Astrocyte (in vitro differentiated cells and primary cell): ENCODE measurements at regions not wholly inside any gene's neighbourhood (a gene's known extent, or its start where the extent isn't known, plus 50 kb on each side); places are given as distances from the start of the nearest gene placed in this dataset.

Source experiments
- DNase-seq: peaks from one replicate; pipeline ENCODE4 v3.0.0-alpha.2; 2010; ENCODE audit warnings: low read depth
- FAIRE-seq: peaks from 2 replicates; lab custom pipeline; 2011; peaks lifted over from hg19 to GRCh38; lab: Jason Lieb, UNC
- H2AFZ ChIP-seq: 2 replicates; pipeline ENCODE4 v1.6.0; 2012; ENCODE audit warnings: low read depth, low read length, inconsistent platforms
- H3K27ac ChIP-seq: 2 replicates; pipeline ENCODE4 v1.5.1; 2011; ENCODE audit warnings: low read depth, low read length, inconsistent platforms
- H3K27me3 ChIP-seq: 2 replicates; pipeline ENCODE4 v1.6.0; 2011; ENCODE audit warnings: low read length, inconsistent platforms; ENCODE audit not compliant: insufficient read depth
- H3K36me3 ChIP-seq: 2 replicates; pipeline ENCODE4 v1.5.1; 2011; ENCODE audit warnings: low read length, inconsistent platforms; ENCODE audit not compliant: insufficient read depth
- H3K4me1 ChIP-seq: 2 replicates; pipeline ENCODE4 v1.5.1; 2011; ENCODE audit warnings: low read length, inconsistent platforms; ENCODE audit not compliant: insufficient read depth
- H3K4me2 ChIP-seq: 2 replicates; pipeline ENCODE4 v1.6.0; 2012; ENCODE audit warnings: low read length, inconsistent platforms
- H3K4me3 ChIP-seq: 2 replicates; pipeline ENCODE4 v1.5.1; 2011; ENCODE audit warnings: low read depth, mild to moderate bottlenecking, low read length, inconsistent platforms; ENCODE audit not compliant: insufficient read depth
- H3K79me2 ChIP-seq: 2 replicates; pipeline ENCODE4 v1.6.0; 2012; ENCODE audit warnings: mild to moderate bottlenecking, low read length, inconsistent platforms; ENCODE audit not compliant: insufficient read depth
- H3K9ac ChIP-seq: 2 replicates; pipeline ENCODE4 v1.6.0; 2012; ENCODE audit warnings: mild to moderate bottlenecking, low read length, inconsistent platforms
- H3K9me3 ChIP-seq: 2 replicates; pipeline ENCODE4 v1.5.1; 2012; ENCODE audit warnings: low read depth, mild to moderate bottlenecking, low read length, inconsistent platforms; ENCODE audit not compliant: insufficient read depth
- H4K20me1 ChIP-seq: 2 replicates; pipeline ENCODE4 v1.6.0; 2012; ENCODE audit warnings: low read length, inconsistent platforms; ENCODE audit not compliant: insufficient read depth
- H3K27ac Mint-ChIP-seq: one replicate; pipeline ENCODE4 v1.8.0; 2021; ENCODE audit warnings: mild to moderate bottlenecking, mixed read lengths; ENCODE audit not compliant: unreplicated experiment
- H3K27me3 Mint-ChIP-seq: one replicate; pipeline ENCODE4 v1.8.0; 2021; ENCODE audit warnings: low read depth, mixed read lengths; ENCODE audit not compliant: unreplicated experiment
- H3K36me3 Mint-ChIP-seq: one replicate; pipeline ENCODE4 v1.8.0; 2021; ENCODE audit warnings: low read depth, mixed read lengths; ENCODE audit not compliant: unreplicated experiment
- H3K4me1 Mint-ChIP-seq: one replicate; pipeline ENCODE4 v1.8.0; 2021; ENCODE audit warnings: low read depth, mixed read lengths; ENCODE audit not compliant: unreplicated experiment
- H3K4me3 Mint-ChIP-seq: one replicate; pipeline ENCODE4 v1.8.0; 2021; ENCODE audit warnings: mild to moderate bottlenecking, moderate library complexity, mixed read lengths; ENCODE audit not compliant: unreplicated experiment
- H3K9me3 Mint-ChIP-seq: one replicate; pipeline ENCODE4 v1.8.0; 2021; ENCODE audit warnings: mild to moderate bottlenecking, mixed read lengths; ENCODE audit not compliant: unreplicated experiment
- CTCF ChIP-seq: IDR thresholded peaks from 2 replicates; pipeline ENCODE4 v1.5.1; 2011; ENCODE audit warnings: low read depth, mild to moderate bottlenecking, inconsistent platforms, low read length, moderate library complexity; ENCODE audit not compliant: insufficient read depth
- EZH2 ChIP-seq: IDR thresholded peaks from 2 replicates; pipeline ENCODE4 v1.6.1; 2012; ENCODE audit warnings: mild to moderate bottlenecking, low read length, inconsistent platforms; ENCODE audit not compliant: insufficient read depth

- Histone ChIP-seq H3K9ac (no peak overlapping the region), H3K9me3 (no peaks in the 10 kb centered on the region), H3K36me3 (no peaks in the 10 kb centered on the region), H3K4me1 (peaks cover 13% of the 10 kb centered on the region), H2AFZ (no peak overlapping the region), H3K79me2 (no peaks in the 10 kb centered on the region), H4K20me1 (no peaks in the 10 kb centered on the region), H3K27me3 (no peaks in the 10 kb centered on the region), H3K4me2 (no peak overlapping the region), H3K27ac (no peak overlapping the region), H3K4me3 (no peak overlapping the region)
- DNase-seq (peak; percentile 32), FAIRE-seq (no peak)
- no peak overlapping the region for H3K27ac Mint-ChIP-seq
- TF ChIP-seq CTCF (no peak), EZH2 (no peak)
- no peak overlapping the region for H3K4me3 Mint-ChIP-seq
- peaks cover 3% of the 10 kb centered on the region for H3K4me1 Mint-ChIP-seq
- H3K36me3 Mint-ChIP-seq = no peaks in the 10 kb centered on the region
- peaks cover 2% of the 10 kb centered on the region for H3K9me3 Mint-ChIP-seq
- H3K27me3 Mint-ChIP-seq = peaks cover 7% of the 10 kb centered on the region
Measured at GRCh38 chr2:176449852-176450251, 180.6 kb downstream of the MTX2 start.

GRCh38 chr2:176453784-176454183 is 184.5 kb downstream of the MTX2 start:
- H3K9me3 Mint-ChIP-seq = peaks cover 2% of the 10 kb centered on the region
- H3K4me1 Mint-ChIP-seq = peaks cover 3% of the 10 kb centered on the region
- FAIRE-seq (no peak), DNase-seq (no peak)
- no peak overlapping the region for H3K9ac ChIP-seq
- no peaks in the 10 kb centered on the region for H3K27me3 ChIP-seq
- H3K27ac ChIP-seq = no peak overlapping the region
- no peaks in the 10 kb centered on the region for H3K79me2 ChIP-seq
- no peaks in the 10 kb centered on the region for H3K36me3 ChIP-seq
- no peak overlapping the region for H3K4me2 ChIP-seq
- no peaks in the 10 kb centered on the region for H4K20me1 ChIP-seq
- no peak overlapping the region for H3K27ac Mint-ChIP-seq
- no peak overlapping the region for H3K4me3 ChIP-seq
- no peaks in the 10 kb centered on the region for H3K9me3 ChIP-seq
- H3K27me3 Mint-ChIP-seq = peaks cover 7% of the 10 kb centered on the region
- no peak for TF ChIP-seq CTCF
- no peak for TF ChIP-seq EZH2
- no peak overlapping the region for H3K4me3 Mint-ChIP-seq
- H3K36me3 Mint-ChIP-seq = no peaks in the 10 kb centered on the region
- H2AFZ ChIP-seq = no peak overlapping the region
- no peaks in the 10 kb centered on the region for H3K4me1 ChIP-seq

- H3K9ac ChIP-seq = no peak overlapping the region
- no peak overlapping the region for H2AFZ ChIP-seq
- no peaks in the 10 kb centered on the region for H3K36me3 ChIP-seq
- FAIRE-seq (no peak), DNase-seq (peak; percentile 19)
- Mint-ChIP-seq H3K27me3 (peaks cover 7% of the 10 kb centered on the region), H3K4me3 (no peak overlapping the region), H3K27ac (no peak overlapping the region), H3K36me3 (no peaks in the 10 kb centered on the region), H3K9me3 (no peaks in the 10 kb centered on the region), H3K4me1 (peaks cover 3% of the 10 kb centered on the region)
- H4K20me1 ChIP-seq = no peaks in the 10 kb centered on the region
- no peaks in the 10 kb centered on the region for H3K9me3 ChIP-seq
- H3K4me1 ChIP-seq = no peaks in the 10 kb centered on the region
- peak; percentile 92 for TF ChIP-seq CTCF
- no peak for TF ChIP-seq EZH2
- H3K4me3 ChIP-seq = no peak overlapping the region
- no peak overlapping the region for H3K27ac ChIP-seq
- no peak overlapping the region for H3K4me2 ChIP-seq
- H3K27me3 ChIP-seq = no peaks in the 10 kb centered on the region
- H3K79me2 ChIP-seq = no peaks in the 10 kb centered on the region
Measured at GRCh38 chr2:176454893-176455815, 185.9 kb downstream of the MTX2 start.
